Calu3 (cell line): ENCODE measurements at regions not wholly inside any gene's neighbourhood (a gene's known extent, or its start where the extent isn't known, plus 50 kb on each side); places are given as distances from the start of the nearest gene placed in this dataset.

Experiments used
- BruUV-seq: library from RNA; stranded (reverse); fragments of 400-500 nt; replicated peaks from 2 replicates; lab custom pipeline; 2021; lab: Mats Ljungman, UMichigan
- CTCF ChIA-PET: fragments of 300-600 bp; sonication (Branson Sonifier 250); formaldehyde crosslinking; loops from one replicate; lab custom pipeline; 2022; ENCODE audit warnings: antibody characterized with exemption; lab: Charles Lee
- DNase-seq: peaks from one replicate; pipeline ENCODE4 v3.0.0; 2022
- H3K27ac Mint-ChIP-seq: one replicate; pipeline ENCODE4 v1.8.0; 2022; ENCODE audit warnings: mixed read lengths; ENCODE audit not compliant: unreplicated experiment
- H3K27me3 Mint-ChIP-seq: one replicate; pipeline ENCODE4 v1.8.0; 2022; ENCODE audit warnings: mixed read lengths; ENCODE audit not compliant: unreplicated experiment
- H3K36me3 Mint-ChIP-seq: one replicate; pipeline ENCODE4 v1.8.0; 2022; ENCODE audit warnings: mild to moderate bottlenecking, moderate library complexity, mixed read lengths; ENCODE audit not compliant: insufficient read depth, unreplicated experiment
- H3K4me1 Mint-ChIP-seq: one replicate; pipeline ENCODE4 v1.8.0; 2022; ENCODE audit warnings: mild to moderate bottlenecking, low read depth, mixed read lengths; ENCODE audit not compliant: unreplicated experiment
- H3K4me3 Mint-ChIP-seq: one replicate; pipeline ENCODE4 v1.8.0; 2022; ENCODE audit warnings: mild to moderate bottlenecking, low read depth, moderate library complexity, mixed read lengths; ENCODE audit not compliant: unreplicated experiment
- H3K9me3 Mint-ChIP-seq: one replicate; pipeline ENCODE4 v1.8.0; 2022; ENCODE audit warnings: low read depth, mixed read lengths; ENCODE audit not compliant: unreplicated experiment
- intact Hi-C: fragments of 100-400 bp; cut with micrococcal nuclease; formaldehyde crosslinking; loops from one replicate; pipeline ENCODE4 v1.10.0; 2022; ENCODE audit not compliant: unreplicated experiment
- TF ChIP-seq, protein P1 (sequence below): fragments of 200-600 bp; IDR thresholded peaks from one replicate; pipeline ENCODE4 v1.8.0; 2022; ENCODE audit warnings: antibody characterized with exemption; ENCODE audit not compliant: unreplicated experiment

DNA sequence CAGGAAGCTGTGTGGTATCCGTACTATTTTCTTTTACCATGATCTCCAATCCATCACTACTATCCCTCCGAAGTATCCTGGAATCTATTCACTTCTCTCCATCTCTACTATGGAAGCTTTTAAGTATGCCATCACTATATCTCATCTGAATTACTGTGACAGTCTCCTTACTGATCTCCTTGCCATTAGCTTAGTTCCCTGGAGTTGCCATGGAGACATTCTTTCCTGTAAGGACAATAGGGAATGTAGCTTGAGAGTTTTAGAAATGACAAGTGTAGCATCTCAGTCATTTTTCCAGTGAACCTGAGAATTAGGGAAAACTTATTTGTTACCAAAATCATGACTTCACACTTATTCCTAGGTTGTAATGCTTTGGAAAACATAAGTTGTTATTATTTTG, 86.3 kb downstream of the HPGD start:
- no peaks in the 10 kb centered on the region for H3K27me3 Mint-ChIP-seq
- no peak overlapping the region for H3K27ac Mint-ChIP-seq
- intact Hi-C loops: no loop called here
- DNase-seq: no peak
- CTCF ChIA-PET: no interaction called here
- H3K4me1 Mint-ChIP-seq: peaks cover 15% of the 10 kb centered on the region
- no TSS peak for BruUV-seq
- TF ChIP-seq, protein P1, sequence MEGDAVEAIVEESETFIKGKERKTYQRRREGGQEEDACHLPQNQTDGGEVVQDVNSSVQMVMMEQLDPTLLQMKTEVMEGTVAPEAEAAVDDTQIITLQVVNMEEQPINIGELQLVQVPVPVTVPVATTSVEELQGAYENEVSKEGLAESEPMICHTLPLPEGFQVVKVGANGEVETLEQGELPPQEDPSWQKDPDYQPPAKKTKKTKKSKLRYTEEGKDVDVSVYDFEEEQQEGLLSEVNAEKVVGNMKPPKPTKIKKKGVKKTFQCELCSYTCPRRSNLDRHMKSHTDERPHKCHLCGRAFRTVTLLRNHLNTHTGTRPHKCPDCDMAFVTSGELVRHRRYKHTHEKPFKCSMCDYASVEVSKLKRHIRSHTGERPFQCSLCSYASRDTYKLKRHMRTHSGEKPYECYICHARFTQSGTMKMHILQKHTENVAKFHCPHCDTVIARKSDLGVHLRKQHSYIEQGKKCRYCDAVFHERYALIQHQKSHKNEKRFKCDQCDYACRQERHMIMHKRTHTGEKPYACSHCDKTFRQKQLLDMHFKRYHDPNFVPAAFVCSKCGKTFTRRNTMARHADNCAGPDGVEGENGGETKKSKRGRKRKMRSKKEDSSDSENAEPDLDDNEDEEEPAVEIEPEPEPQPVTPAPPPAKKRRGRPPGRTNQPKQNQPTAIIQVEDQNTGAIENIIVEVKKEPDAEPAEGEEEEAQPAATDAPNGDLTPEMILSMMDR: no peak
- H3K36me3 Mint-ChIP-seq: no peaks in the 10 kb centered on the region
- H3K4me3 Mint-ChIP-seq: no peak overlapping the region
- no peaks in the 10 kb centered on the region for H3K9me3 Mint-ChIP-seq

DNA sequence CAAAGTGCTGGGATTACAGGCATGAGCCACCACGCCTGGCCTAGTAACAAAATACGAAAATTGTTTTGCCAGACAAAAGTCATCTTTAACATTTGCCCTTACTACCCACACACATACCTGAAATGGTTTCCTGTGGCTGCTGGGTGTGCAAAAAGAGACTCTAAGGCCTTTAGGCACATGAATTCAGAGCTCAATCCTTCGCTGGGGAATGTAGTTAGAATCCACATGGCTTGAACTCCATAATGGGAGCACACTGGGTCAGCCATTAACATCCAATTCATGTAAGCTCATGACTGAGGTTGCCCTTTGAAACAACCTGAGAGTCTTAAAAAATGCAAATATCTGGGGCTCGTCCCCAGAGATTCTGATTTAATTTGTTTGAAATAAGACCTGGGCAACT, 87.8 kb downstream of the HPGD start:
- no peak overlapping the region for H3K27ac Mint-ChIP-seq
- H3K9me3 Mint-ChIP-seq: no peaks in the 10 kb centered on the region
- intact Hi-C loops: no loop called here
- no peaks in the 10 kb centered on the region for H3K36me3 Mint-ChIP-seq
- BruUV-seq: no TSS peak
- H3K4me3 Mint-ChIP-seq: no peak overlapping the region
- H3K27me3 Mint-ChIP-seq: no peaks in the 10 kb centered on the region
- peaks cover 15% of the 10 kb centered on the region for H3K4me1 Mint-ChIP-seq
- CTCF ChIA-PET: interaction anchor here (3.0 kb wide), 1 partner anchor 11 kb away, joined by 8 read pairs; no protein-coding TSS in a partner anchor
- DNase-seq: no peak
- TF ChIP-seq, protein P1: no peak

DNA sequence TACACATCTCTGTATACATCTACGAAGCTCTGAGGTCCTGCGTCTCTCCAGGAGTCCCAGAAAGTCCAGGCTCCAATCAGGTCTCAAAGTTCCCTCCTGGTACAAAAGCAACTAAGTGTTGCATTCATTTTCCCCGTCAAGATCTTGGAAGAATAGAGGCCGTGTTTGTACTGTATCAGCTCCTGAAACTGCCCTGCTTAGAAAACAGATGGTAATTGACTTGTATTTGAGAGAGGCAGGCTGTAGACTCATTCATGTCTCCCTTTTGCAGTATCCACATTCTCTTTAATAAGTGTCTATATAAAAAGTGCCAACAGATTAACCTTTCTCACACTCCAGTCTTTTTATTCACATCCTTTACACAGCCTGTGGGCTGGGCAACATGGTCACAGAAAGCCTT, 91.7 kb downstream of the HPGD start:
- no peak overlapping the region for H3K27ac Mint-ChIP-seq
- TF ChIP-seq, protein P1: no peak
- H3K4me1 Mint-ChIP-seq: no peaks in the 10 kb centered on the region
- H3K27me3 Mint-ChIP-seq: no peaks in the 10 kb centered on the region
- CTCF ChIA-PET: no interaction called here
- no peak for DNase-seq
- H3K9me3 Mint-ChIP-seq: no peaks in the 10 kb centered on the region
- no TSS peak for BruUV-seq
- intact Hi-C loops: no loop called here
- no peak overlapping the region for H3K4me3 Mint-ChIP-seq
- no peaks in the 10 kb centered on the region for H3K36me3 Mint-ChIP-seq

DNA sequence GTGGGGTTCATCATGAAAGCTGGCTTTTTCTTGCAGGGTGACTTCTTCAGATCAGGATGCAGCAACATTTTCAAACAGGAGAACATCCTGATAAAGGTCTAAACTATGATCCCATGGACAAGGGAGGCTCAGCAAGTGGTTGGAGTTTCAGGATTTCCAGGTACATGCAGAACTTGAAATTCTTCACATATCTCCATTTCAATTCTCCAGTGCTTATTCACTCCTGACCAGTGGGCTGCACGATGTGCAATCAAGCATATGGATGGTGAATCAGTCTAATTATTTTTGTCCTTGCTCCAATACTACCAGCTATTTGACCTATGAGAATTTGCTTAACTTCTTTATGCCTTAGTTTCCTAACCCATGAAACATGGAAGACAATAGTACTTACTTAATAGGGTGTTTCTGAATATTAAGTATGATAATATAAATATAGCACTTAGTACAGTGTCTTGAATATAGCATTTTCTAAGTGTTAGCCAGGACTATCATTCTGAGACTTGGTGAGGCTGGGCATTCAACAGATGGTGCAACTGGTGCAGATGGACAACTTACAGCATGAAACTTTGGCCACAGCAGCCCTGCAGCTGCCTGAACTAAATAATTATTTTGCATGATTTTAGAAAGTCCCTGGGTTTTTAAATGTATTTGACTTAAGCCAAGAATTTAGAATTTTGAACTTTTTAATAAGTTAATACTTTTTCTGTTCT, 92.4 kb downstream of the HPGD start:
- no peak overlapping the region for H3K4me3 Mint-ChIP-seq
- CTCF ChIA-PET: no interaction called here
- H3K27me3 Mint-ChIP-seq: no peaks in the 10 kb centered on the region
- H3K9me3 Mint-ChIP-seq: no peaks in the 10 kb centered on the region
- TF ChIP-seq, protein P1: no peak
- H3K4me1 Mint-ChIP-seq: no peaks in the 10 kb centered on the region
- no peak for DNase-seq
- no peak overlapping the region for H3K27ac Mint-ChIP-seq
- no peaks in the 10 kb centered on the region for H3K36me3 Mint-ChIP-seq
- intact Hi-C loops: no loop called here
- no TSS peak for BruUV-seq
